ENCODE measurements at regions not wholly inside any gene's neighbourhood (a gene's known extent, or its start where the extent isn't known, plus 50 kb on each side); places are given as distances from the start of the nearest gene placed in this dataset.

GRCh38 chr2:155810411-155810810, 522.1 kb downstream of the NR4A2 start:
- H3K79me1 ChIP-seq (ENCODE audit: insufficient read depth, low read depth, low read length, poor library complexity, severe bottlenecking), result no peaks in the 10 kb centered on the region
- H2AK5ac ChIP-seq (ENCODE audit: insufficient read length, low read length), result no peak overlapping the region
- no peaks in the 10 kb centered on the region for H4K20me1 ChIP-seq (ENCODE audit: control insufficient read depth, insufficient read depth, insufficient read length)
- H3T11ph ChIP-seq (ENCODE audit: low read length), result no peak overlapping the region
- H3K9me3 ChIP-seq (ENCODE audit: control insufficient read depth, low read depth, low read length), result no peaks in the 10 kb centered on the region
- H2AFZ ChIP-seq (ENCODE audit: low read length), result no peak overlapping the region
- no peak overlapping the region for H3K18ac ChIP-seq (ENCODE audit: insufficient read length, low read depth, low read length)
- H3K4me1 Mint-ChIP-seq, result peaks cover 0 to 3% of the 10 kb centered on the region in 2 experiments; a peak in 1 of 4 replicates
- H2BK12ac ChIP-seq (ENCODE audit: insufficient read length, low read depth, low read length), result no peak overlapping the region
- no peaks in the 10 kb centered on the region for H3K79me2 ChIP-seq (ENCODE audit: insufficient read depth, low read length)
- H3K4me3 Mint-ChIP-seq, result no peak overlapping the region
- no CpG with 5 or more reads among the region's 1 CpG for WGBS (ENCODE audit: extremely low coverage, insufficient read length, low lambda C conversion rate)
- no peak overlapping the region for H2BK120ac ChIP-seq (ENCODE audit: low read depth, low read length, poor library complexity, severe bottlenecking)
- no peak for TF ChIP-seq CTCF (conservative IDR thresholded peaks at IDR 0.05)
- no peaks in the 10 kb centered on the region for H3K27me3 ChIP-seq (ENCODE audit: insufficient read depth, low read length)
- DNase-seq, result no peak
- H3K4me1 ChIP-seq (ENCODE audit: insufficient read depth, low read length), result no peaks in the 10 kb centered on the region
- no peak overlapping the region for H3K9ac ChIP-seq (ENCODE audit: extremely low read depth, insufficient read length, low read length)
- H3K27ac ChIP-seq (ENCODE audit: insufficient read length, low read depth, low read length), result no peak overlapping the region
- no peak overlapping the region for H3K23ac ChIP-seq (ENCODE audit: insufficient read length, low read depth, low read length)
- no peaks in the 10 kb centered on the region for H3K9me3 Mint-ChIP-seq
- H3K4ac ChIP-seq (ENCODE audit: low read depth, low read length), result no peak overlapping the region
- H3K27me3 Mint-ChIP-seq (ENCODE audit: low read depth), result no peaks in the 10 kb centered on the region; the same call in 1 of the 2 replicates
- H3K14ac ChIP-seq (ENCODE audit: insufficient read depth, low read length), result no peak overlapping the region
- H3K27ac Mint-ChIP-seq, result no peak overlapping the region
- H2BK5ac ChIP-seq (ENCODE audit: insufficient read length, low read length), result no peak overlapping the region
- H3K4me2 ChIP-seq (ENCODE audit: insufficient read depth, insufficient read length, low read length), result no peak overlapping the region
- H4K5ac ChIP-seq (ENCODE audit: insufficient read length, low read depth, low read length), result no peak overlapping the region
- no peaks in the 10 kb centered on the region; a peak in 1 of 7 replicates for H3K36me3 Mint-ChIP-seq (ENCODE audit: insufficient read depth in 1 of 3, low read depth in 3 of 3)
- no peak overlapping the region for H3K56ac ChIP-seq (ENCODE audit: insufficient read length, low read depth, low read length)
- H2BK15ac ChIP-seq (ENCODE audit: low read depth, low read length), result no peak overlapping the region
- H3K23me2 ChIP-seq (ENCODE audit: insufficient read length, low read depth, low read length, poor library complexity, severe bottlenecking), result no peaks in the 10 kb centered on the region
- no peak overlapping the region for H4K91ac ChIP-seq (ENCODE audit: insufficient read length, low read depth, low read length)
- no peak overlapping the region for H2BK20ac ChIP-seq (ENCODE audit: low read depth, low read length, poor library complexity, severe bottlenecking)
- no peak overlapping the region for H4K8ac ChIP-seq (replicated peaks; ENCODE audit: insufficient read length, low read depth, low read length)

Measured in H9 (cell line).